Type B pancreatic cell (in vitro differentiated cells): ENCODE measurements at regions not wholly inside any gene's neighbourhood (a gene's known extent, or its start where the extent isn't known, plus 50 kb on each side); places are given as distances from the start of the nearest gene placed in this dataset.

Source experiments
- DNase-seq: peaks from one replicate; pipeline ENCODE4 v3.0.0; 2021; ENCODE audit warnings: mixed read lengths; ENCODE audit not compliant: unreplicated experiment; ENCODE audit errors: extremely low spot score
- H3K27ac Mint-ChIP-seq: 2 replicates; pipeline ENCODE4 v1.8.0; 2021; ENCODE audit warnings: mild to moderate bottlenecking, mixed read lengths
- H3K27me3 Mint-ChIP-seq: 2 replicates; pipeline ENCODE4 v1.8.0; 2021; ENCODE audit warnings: mixed read lengths
- H3K36me3 Mint-ChIP-seq: 2 replicates; pipeline ENCODE4 v1.8.0; 2021; ENCODE audit warnings: mixed read lengths
- H3K4me1 Mint-ChIP-seq: one replicate; pipeline ENCODE4 v1.8.0; 2021; ENCODE audit warnings: mixed read lengths; ENCODE audit not compliant: unreplicated experiment
- H3K4me3 Mint-ChIP-seq: 2 replicates; pipeline ENCODE4 v1.8.0; 2021; ENCODE audit warnings: mild to moderate bottlenecking, mixed read lengths
- H3K9me3 Mint-ChIP-seq: 2 replicates; pipeline ENCODE4 v1.8.0; 2021; ENCODE audit warnings: mixed read lengths
- TF ChIP-seq, protein P1 (sequence below): fragments of 200-600 bp; sonication (generic); conservative IDR thresholded peaks from 2 replicates; pipeline ENCODE4 v1.5.0; 2021; ENCODE audit warnings: antibody characterized with exemption, mild to moderate bottlenecking

GRCh38 chr5:108636135-108636853 lies 111.4 kb upstream of the FER start:
- Mint-ChIP-seq H3K4me1 (peaks cover 6% of the 10 kb centered on the region), H3K27ac (no peak overlapping the region), H3K36me3 (no peaks in the 10 kb centered on the region), H3K27me3 (no peaks in the 10 kb centered on the region), H3K4me3 (no peak overlapping the region), H3K9me3 (no peaks in the 10 kb centered on the region)
- TF ChIP-seq, protein P1, sequence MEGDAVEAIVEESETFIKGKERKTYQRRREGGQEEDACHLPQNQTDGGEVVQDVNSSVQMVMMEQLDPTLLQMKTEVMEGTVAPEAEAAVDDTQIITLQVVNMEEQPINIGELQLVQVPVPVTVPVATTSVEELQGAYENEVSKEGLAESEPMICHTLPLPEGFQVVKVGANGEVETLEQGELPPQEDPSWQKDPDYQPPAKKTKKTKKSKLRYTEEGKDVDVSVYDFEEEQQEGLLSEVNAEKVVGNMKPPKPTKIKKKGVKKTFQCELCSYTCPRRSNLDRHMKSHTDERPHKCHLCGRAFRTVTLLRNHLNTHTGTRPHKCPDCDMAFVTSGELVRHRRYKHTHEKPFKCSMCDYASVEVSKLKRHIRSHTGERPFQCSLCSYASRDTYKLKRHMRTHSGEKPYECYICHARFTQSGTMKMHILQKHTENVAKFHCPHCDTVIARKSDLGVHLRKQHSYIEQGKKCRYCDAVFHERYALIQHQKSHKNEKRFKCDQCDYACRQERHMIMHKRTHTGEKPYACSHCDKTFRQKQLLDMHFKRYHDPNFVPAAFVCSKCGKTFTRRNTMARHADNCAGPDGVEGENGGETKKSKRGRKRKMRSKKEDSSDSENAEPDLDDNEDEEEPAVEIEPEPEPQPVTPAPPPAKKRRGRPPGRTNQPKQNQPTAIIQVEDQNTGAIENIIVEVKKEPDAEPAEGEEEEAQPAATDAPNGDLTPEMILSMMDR = no peak
- no peak for DNase-seq

DNA sequence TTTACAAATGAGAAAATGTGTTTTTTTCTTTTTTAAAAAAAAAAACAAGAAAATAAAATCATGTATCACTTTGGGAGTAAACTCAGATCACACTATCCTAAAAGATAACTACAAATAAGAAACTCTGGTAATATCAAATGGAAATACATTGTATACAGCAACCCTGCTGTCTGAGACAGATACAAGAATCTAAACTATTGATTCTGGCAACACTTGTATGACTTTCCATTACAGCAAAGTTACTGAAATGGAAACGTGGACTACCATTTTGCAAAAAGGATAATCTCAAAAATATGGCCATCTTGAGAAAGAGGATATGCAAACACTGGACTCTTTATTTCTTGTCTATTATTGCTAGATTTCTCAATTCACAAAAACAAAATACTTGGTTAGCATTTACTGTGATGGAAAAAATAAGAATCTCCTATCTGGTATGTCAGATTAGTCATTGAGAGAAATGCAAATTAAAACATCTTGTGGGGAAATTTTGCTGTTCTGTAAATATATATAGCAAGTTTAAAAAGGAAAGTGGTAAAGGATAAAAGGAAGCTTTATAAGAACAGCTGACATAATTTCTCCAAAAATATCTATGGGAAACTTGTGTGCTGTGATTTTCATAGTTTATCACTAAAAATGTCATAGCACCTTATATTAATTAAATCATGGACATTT lies 112.9 kb upstream of the FER start:
- Mint-ChIP-seq H3K9me3 (no peaks in the 10 kb centered on the region), H3K27me3 (no peaks in the 10 kb centered on the region), H3K4me3 (no peak overlapping the region), H3K36me3 (no peaks in the 10 kb centered on the region), H3K27ac (no peak overlapping the region), H3K4me1 (peaks cover 5% of the 10 kb centered on the region)
- TF ChIP-seq, protein P1 = no peak
- DNase-seq = no peak

DNA sequence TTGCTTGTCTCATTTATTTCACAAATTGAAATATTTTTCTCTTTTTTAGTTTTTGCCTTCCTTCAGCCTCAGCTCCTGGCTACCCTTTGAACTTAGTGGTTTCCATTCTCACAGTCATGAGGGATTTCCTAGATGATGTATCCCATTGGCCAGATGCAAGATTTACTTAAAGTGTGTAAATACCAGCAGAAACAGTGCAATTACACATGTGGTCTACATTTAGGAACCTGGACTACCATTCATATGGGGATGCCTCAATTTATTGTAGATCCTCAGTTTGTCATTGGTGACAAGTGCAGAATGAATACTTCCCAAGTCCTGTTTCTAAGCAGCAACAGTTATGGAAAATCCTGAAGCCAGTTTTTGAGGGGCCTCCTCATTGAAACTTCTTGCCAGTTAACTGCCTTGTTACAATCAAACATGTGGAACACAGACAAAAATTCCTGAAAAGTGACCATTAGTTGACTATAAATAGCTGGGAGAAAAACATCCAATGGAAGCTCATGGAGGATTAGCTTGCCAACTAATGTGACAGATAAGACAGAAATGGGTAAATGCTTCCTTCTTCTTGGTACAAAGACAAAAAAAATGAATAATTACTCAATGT lies 113.6 kb upstream of the FER start:
- H3K27ac Mint-ChIP-seq = no peak overlapping the region
- TF ChIP-seq, protein P1 = no peak
- H3K9me3 Mint-ChIP-seq = no peaks in the 10 kb centered on the region
- H3K36me3 Mint-ChIP-seq = no peaks in the 10 kb centered on the region
- no peaks in the 10 kb centered on the region for H3K4me1 Mint-ChIP-seq
- H3K4me3 Mint-ChIP-seq = no peak overlapping the region
- no peaks in the 10 kb centered on the region for H3K27me3 Mint-ChIP-seq
- no peak for DNase-seq

DNA sequence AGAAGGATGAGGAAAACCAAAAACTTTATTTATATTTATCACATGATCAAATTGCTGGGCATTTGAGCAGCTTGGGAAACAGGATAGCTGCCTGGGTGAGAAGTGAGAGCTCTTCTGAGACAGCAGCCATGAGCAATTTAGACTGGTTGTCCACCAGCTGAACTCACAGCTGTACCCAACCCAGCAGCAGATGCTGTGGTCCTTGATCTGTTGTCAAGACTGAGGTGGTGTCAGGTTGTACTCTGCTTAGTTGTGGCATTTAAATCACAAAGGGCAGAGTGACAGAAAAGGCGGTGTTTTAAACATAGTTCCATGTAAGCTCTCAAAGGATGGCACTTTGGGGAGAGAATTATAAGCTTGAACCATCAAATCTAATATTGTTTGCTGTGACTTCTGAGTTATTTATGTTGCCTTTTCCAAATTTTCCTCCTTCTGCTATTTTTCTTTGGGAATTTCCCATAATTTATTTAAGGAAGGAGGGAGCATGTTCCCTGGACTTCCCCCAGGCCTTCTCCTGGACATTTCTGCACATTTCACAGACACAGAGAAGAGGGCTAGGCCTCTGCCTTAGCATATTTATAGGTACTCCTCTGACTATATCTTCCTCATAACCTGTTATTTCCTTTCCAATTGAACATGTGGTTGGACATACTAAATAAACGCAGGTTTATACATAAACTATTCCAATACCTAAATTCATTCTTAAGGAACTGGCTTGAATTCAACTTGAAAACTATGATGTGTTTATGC lies 117.7 kb upstream of the FER start:
- no peak for DNase-seq
- Mint-ChIP-seq H3K36me3 (no peaks in the 10 kb centered on the region), H3K27ac (no peak overlapping the region), H3K4me1 (no peaks in the 10 kb centered on the region), H3K27me3 (no peaks in the 10 kb centered on the region), H3K9me3 (no peaks in the 10 kb centered on the region), H3K4me3 (no peak overlapping the region)
- TF ChIP-seq, protein P1 = no peak

DNA sequence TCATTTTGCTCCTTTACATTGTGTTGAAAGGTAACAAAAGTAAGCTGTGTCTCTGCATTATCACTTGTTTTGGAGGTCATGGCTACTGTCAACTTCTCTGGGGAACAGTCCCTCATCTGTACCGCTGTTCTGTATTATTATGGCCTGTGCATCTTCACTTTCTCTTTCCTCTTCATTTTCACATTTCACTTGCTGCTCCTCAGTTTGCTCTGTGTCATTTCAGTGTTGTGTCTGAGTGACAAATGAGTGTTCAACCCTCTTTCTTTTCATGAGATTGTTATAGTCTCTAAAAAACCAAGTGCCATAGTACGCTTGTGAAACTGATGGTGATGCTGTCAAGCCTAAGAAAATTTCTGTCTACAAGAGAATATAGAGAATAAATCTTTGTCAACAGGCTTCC lies 122.0 kb upstream of the FER start:
- Mint-ChIP-seq H3K27ac (no peak overlapping the region), H3K36me3 (no peaks in the 10 kb centered on the region), H3K4me1 (no peaks in the 10 kb centered on the region), H3K9me3 (peaks cover 6% of the 10 kb centered on the region), H3K4me3 (no peak overlapping the region), H3K27me3 (no peaks in the 10 kb centered on the region)
- TF ChIP-seq, protein P1 = no peak
- DNase-seq = no peak
